T47D (cell line): ENCODE measurements at regions not wholly inside any gene's neighbourhood (a gene's known extent, or its start where the extent isn't known, plus 50 kb on each side); places are given as distances from the start of the nearest gene placed in this dataset.

Experiments
- DNase-seq, 2 experiments: peaks; one replicate each; pipeline versions ENCODE4 v3.0.0 to v3.0.0-alpha.2; 2011 to 2012; ENCODE audit warnings: low read depth in 1 of 2, low spot score in 1 of 2
- JUND ChIP-seq: IDR thresholded peaks from 2 replicates; pipeline ENCODE4 v1.6.1; 2012; ENCODE audit warnings: low read depth
- in situ Hi-C: cut with HindIII; loops from 2 replicates; pipeline ENCODE4 v1.10.0; 2016; ENCODE audit warnings: low sequenced_read_pairs, low pct_unique_long_range_greater_than_20kb

DNA sequence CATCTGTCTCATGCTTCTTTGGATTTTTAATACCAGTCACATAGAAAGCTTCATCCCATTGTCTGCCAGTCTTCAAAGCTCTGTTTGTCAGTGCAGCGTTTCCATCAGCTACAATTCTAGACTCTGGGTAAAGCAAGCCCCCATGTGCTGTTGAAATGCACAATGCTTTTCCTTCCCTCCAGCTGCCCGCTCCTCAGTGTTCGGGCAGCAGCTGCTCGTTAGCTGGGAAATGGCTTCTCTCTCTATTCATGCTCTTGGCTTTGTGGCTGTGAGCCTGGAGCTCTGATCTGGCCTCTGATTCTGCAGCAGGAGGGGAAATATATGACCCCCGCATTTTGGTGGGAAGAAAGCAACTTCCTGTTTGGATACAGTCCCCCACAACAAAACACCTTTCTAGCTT lies 213.0 kb upstream of the CDYL start:
- in situ Hi-C loops = no loop called here
- DNase-seq = no peak
- TF ChIP-seq JUND = no peak

DNA sequence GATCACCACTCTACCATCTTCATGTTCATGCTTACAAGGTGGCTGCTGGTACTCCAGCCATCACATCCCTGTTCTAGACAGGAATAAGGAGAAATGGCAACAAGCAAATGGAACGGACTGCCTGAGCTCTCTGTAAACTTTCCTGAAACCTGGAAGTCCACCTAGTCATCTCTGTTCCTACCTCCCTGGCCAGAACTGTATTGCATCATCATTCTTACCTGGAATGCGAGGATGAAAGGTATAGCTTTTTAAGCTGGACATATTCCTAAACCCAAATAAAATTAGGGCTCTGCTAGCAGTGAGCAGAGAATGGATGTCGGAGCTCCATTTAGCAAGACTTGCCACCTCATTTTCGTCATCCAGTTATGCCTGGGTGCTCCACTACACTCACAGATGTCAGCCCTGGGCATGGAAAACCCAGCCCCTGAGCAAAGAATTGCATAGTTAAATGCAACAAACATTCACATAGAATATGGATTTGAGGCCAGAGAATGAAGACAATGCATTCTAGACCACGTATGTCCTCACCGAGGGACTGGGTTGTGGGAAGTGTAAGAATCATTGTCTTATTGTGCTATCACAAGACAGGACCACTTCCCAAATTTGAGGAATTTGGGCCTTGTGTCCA lies 214.3 kb upstream of the CDYL start:
- no peak for DNase-seq
- TF ChIP-seq JUND = no peak
- in situ Hi-C loops = no loop called here

DNA sequence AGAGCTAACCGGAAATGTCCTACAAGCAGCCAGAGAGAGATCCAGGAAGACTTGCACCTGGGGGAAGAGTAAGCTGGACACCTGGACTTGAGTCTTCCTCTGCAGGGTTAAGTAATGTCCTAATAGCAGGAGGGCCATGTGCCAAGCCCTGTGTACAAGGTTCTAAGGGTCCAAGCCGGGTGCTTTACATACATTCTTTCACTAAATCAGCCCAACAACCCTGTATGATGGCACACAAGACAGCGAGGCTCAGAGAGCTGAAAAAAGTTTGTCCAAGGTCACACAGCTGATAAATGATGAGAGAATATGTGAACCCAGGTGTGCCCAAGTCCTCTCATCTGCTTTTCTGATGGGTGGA lies 215.1 kb upstream of the CDYL start:
- no peak for DNase-seq
- no peak for TF ChIP-seq JUND
- in situ Hi-C loops = no loop called here

- no peak for TF ChIP-seq JUND
- in situ Hi-C loops = no loop called here
- DNase-seq = no peak
Observed at GRCh38 chr6:4560221-4561077, 215.8 kb upstream of the CDYL start.

DNA sequence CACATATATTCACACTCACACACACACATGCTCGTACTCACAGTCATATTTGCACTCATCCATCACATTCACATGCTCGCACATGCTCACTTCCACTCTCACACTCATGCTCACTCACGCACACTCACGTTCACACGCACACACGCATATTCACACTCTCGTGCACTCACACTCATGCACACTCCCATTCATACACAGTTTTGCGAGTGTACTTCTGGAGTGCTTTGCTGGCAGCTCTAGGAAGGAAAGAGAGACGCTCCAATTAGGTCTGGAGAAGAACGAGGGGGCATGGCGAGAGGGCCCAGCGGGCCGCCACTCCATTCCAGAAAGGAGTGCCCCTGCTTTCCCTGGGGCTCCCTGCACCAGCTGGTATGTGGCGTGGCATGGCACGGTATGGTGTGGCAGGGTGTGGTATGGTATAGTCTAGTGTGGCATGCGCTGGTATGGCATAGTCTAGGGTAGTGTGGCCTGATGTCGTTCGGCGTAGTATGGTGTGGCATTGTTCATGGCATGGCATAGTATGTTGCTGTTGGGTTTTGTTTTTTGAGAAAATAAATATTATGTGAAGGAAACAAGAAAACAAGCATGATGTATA lies 216.8 kb upstream of the CDYL start:
- in situ Hi-C loops = no loop called here
- DNase-seq = no peak
- no peak for TF ChIP-seq JUND

GRCh38 chr6:4554645-4555044 lies 221.6 kb upstream of the CDYL start:
- TF ChIP-seq JUND = no peak
- in situ Hi-C loops = no loop called here

DNA sequence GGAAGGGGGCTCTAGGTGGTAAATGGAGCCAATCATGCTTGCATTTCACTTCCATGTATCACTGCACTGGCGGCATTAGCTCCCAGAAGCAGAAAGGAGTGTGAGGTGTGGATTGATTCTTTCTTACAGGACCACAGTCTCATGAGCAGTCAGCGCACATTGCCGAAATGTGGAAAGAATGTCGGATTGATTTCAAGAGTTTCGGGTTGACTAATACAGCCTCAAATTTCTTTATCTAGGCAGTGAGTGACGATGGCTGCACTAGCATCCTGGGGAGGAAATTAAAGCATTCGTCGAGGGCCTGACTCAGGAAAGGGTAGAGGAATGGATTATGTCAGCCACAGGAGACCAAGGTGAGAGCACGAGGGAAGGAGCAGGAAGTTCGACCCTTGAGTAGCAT lies 222.8 kb upstream of the CDYL start:
- no peak for DNase-seq

More at GRCh38 chr6:4554645-4555044, 221.6 kb upstream of the CDYL start:
- DNase-seq = no peak

DNA sequence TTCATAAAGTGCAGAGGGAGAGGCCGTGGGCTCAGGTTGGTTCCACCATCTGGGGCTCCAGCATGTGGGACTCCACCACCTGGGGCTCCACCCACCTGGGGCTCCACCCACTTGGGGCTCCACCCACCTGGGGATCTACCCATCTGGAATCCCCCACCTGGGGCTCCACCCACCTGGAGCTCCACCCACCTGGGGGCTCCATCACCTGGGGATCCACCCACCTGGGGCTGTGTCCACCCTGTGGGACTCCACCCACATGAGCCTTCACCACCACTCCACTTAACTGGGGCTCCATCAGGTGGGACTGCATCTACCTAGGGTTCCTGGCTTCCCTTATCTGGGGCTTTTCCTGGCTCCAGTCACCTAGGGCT lies 226.0 kb upstream of the CDYL start:
- in situ Hi-C loops = no loop called here
- TF ChIP-seq JUND = no peak
- no peak for DNase-seq

More for the DNA sequence above, 222.8 kb upstream of the CDYL start:
- no peak for TF ChIP-seq JUND
- in situ Hi-C loops = no loop called here

DNA sequence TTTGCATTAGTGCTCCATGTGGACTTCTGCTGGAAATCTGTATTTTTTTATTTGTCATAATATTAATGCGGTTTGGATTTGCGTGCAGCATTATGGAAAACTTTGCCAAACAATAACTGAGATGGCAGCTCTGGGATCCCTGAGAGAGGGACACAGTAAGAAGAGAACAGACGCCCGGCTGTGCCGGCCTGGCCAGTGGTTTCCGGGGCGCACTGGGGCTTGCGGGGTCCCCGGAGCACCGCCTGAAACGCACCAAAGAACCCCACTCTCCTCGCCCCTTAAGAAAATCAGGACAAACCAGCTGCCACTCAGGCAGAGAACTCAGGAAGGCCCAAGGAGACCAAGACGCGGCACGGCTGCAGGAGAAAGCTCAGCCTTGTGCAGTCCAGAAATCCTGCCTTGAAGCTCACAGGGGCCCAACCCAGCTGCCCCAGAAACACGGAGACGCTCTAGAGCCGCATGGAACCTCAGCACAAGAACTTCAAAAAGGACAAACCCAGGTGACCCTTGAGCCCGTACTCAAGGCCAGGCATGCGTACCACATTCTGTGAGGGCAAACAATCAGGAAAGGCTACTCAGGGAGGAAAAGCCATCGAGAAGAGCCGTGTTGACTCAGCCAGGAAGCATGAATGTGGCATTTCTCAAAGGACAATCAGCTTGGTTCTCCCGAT lies 226.5 kb upstream of the CDYL start:
- DNase-seq = no peak
- no peak for TF ChIP-seq JUND
- in situ Hi-C loops = no loop called here

DNA sequence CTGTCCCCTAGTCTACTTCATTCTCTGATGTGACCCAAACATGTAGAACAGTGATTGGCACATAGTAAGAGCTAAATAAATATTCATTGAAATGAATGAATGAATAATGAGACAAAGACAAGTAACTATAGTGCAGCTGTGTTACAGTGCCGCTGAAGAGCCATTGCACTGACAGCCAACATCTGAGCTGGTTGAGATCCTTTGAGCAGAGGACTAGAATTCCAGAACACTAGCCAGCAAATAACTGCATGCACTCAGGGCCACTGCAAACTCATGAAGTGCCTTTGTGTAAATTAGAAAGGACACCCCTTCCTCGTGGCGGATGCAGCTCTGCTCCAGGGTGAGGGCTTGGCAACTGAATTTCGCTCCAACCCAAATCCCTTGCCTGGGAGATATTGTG lies 230.3 kb upstream of the CDYL start:
- no peak for DNase-seq
- in situ Hi-C loops = no loop called here
- TF ChIP-seq JUND = no peak

GRCh38 chr6:4543596-4543995 lies 232.6 kb upstream of the CDYL start:
- TF ChIP-seq JUND = no peak
- no peak for DNase-seq
- in situ Hi-C loops = no loop called here

DNA sequence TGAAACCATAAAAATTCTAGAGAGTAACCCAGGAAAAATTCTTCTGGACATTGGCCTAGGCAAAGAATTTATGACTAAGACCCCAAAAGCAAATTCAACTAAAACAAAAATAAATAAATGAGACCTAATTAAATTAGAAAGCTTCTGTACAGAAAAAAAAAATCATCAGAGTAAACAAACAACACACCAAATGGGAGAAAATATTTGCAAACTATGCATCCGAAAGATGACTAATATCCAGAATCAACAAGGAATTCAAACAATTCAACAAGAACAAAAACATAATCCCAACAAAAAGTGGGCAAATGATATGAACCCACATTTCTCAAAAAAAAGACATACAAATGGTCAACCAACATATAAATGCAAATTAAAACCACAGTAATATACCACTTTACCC lies 242.6 kb upstream of the CDYL start:
- DNase-seq = no peak
- no peak for TF ChIP-seq JUND
- in situ Hi-C loops = no loop called here

DNA sequence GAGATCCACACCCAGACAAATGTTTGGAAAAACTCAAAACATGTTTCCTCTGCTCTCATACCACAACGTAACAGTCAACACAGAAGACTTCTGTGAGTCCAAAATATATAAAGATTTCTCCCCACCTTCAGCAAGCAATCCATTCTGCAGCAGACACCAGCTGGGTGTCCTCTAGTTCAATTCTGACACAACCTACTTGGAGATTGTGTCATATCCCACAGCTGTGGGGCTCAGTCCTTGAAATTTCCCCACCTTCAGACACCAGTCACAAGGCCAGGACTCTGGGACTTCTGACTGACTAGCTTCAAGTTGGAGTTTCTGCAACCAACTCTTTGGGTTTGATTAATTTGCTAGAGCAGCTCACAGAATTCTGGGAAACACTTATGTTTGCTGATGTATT lies 244.8 kb upstream of the CDYL start:
- TF ChIP-seq JUND = no peak
- no peak for DNase-seq
- in situ Hi-C loops = no loop called here
